ENCODE measurements at regions not wholly inside any gene's neighbourhood (a gene's known extent, or its start where the extent isn't known, plus 50 kb on each side); places are given as distances from the start of the nearest gene placed in this dataset.
A peak's percentile ranks its signal among the peaks of the same experiment; 100 is the strongest.

DNA sequence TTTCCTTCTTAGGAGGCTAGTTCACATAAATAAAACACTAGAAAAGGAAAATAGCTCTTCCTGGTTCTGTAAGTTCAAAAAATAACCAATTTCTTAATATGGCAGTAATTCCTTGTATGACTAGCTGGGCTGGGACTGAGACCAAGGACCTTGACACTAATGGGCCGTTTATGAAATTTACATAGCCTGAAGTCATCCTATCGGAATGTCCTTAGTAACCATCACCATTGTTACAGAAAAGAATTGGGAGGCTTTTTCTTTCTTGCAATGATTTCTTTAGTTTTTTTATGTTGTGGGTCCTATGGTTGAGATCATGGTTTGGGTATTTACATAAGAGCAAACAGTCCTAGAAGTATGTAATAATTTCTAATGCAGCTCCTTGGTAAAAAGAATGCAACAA lies 87.1 kb upstream of the HDAC9 start:
- no peaks in the 10 kb centered on the region for H3K36me3 ChIP-seq (ENCODE audit: control insufficient read depth in 2 of 2, extremely low read depth in 1 of 2, insufficient read depth in 2 of 2, low read length in 2 of 2)
- H4K20me1 ChIP-seq (replicated peaks; ENCODE audit: control insufficient read depth, extremely low read depth, insufficient read depth, low read length): no peaks in the 10 kb centered on the region
- no TSS peak for BruUV-seq (replicated peaks)
- peak overlapping the region; percentile 28 for H3K27ac ChIP-seq (ENCODE audit: insufficient read depth, low read depth, low read length)
- H3K9me1 ChIP-seq (replicated peaks; ENCODE audit: control insufficient read depth, extremely low read depth, insufficient read depth, low read length): no peaks in the 10 kb centered on the region
- H3K9ac ChIP-seq (replicated peaks; ENCODE audit: extremely low read depth, insufficient read depth, low read length): no peak overlapping the region
- H3K79me2 ChIP-seq (ENCODE audit: control insufficient read depth, insufficient read depth, low read length): no peaks in the 10 kb centered on the region
- TF ChIP-seq FOS (IDR thresholded peaks at IDR 0.05; ENCODE audit: borderline replicate concordance, insufficient read depth, low read length): peak; percentile 8
- no peak for TF ChIP-seq EZH2 (IDR thresholded peaks at IDR 0.05; ENCODE audit: borderline replicate concordance, low read depth, low read length, severe bottlenecking)
- no peak for TF ChIP-seq GATA2 (IDR thresholded peaks at IDR 0.05; ENCODE audit: insufficient read depth, insufficient read length, low read depth, low read length)
- TF ChIP-seq JUN (IDR thresholded peaks at IDR 0.05; ENCODE audit: borderline replicate concordance, insufficient read depth, insufficient read length, low read depth): peak; percentile 53
- TF ChIP-seq, protein P1, sequence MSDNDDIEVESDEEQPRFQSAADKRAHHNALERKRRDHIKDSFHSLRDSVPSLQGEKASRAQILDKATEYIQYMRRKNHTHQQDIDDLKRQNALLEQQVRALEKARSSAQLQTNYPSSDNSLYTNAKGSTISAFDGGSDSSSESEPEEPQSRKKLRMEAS (IDR thresholded peaks at IDR 0.05; ENCODE audit: insufficient read depth, insufficient read length): no peak
- TF ChIP-seq, protein P2, sequence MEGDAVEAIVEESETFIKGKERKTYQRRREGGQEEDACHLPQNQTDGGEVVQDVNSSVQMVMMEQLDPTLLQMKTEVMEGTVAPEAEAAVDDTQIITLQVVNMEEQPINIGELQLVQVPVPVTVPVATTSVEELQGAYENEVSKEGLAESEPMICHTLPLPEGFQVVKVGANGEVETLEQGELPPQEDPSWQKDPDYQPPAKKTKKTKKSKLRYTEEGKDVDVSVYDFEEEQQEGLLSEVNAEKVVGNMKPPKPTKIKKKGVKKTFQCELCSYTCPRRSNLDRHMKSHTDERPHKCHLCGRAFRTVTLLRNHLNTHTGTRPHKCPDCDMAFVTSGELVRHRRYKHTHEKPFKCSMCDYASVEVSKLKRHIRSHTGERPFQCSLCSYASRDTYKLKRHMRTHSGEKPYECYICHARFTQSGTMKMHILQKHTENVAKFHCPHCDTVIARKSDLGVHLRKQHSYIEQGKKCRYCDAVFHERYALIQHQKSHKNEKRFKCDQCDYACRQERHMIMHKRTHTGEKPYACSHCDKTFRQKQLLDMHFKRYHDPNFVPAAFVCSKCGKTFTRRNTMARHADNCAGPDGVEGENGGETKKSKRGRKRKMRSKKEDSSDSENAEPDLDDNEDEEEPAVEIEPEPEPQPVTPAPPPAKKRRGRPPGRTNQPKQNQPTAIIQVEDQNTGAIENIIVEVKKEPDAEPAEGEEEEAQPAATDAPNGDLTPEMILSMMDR (IDR thresholded peaks at IDR 0.05; ENCODE audit: extremely low read depth in 1 of 2, insufficient read depth in 1 of 2, low read depth in 1 of 2, low read length in 2 of 2): no peak
- TF ChIP-seq MYC (IDR thresholded peaks at IDR 0.05; ENCODE audit: low read depth, low read length): no peak
- no peak for TF ChIP-seq POLR2A (IDR thresholded peaks at IDR 0.05; ENCODE audit: low read depth, low read length)
- no peak for TF ChIP-seq POLR2AphosphoS5 (IDR thresholded peaks at IDR 0.05; ENCODE audit: insufficient read depth, low read depth, low read length)
- peak; percentile 75 for DNase-seq (ENCODE audit: low read depth, low spot score)
- intact Hi-C loops (cut with micrococcal nuclease) (loop anchor here (1.0 to 5.0 kb wide), 3 partner anchors 18 to 89 kb away; partner anchors contain the start of gene HDAC9), dilution Hi-C loops (cut with MboI; ENCODE audit: extremely low pct_ligation_motif_present, low sequenced_read_pairs) (no loop called here)
- no peak overlapping the region for H2AFZ ChIP-seq (ENCODE audit: low read depth, low read length)
- peaks cover 23% of the 10 kb centered on the region for H3K4me1 ChIP-seq (ENCODE audit: control insufficient read depth, extremely low read depth, insufficient read depth, low read length)
- no peak overlapping the region for H3K4me2 ChIP-seq (ENCODE audit: insufficient read depth, low read length)
- ChIA-PET POLR2A (no interaction called here), CTCF (interaction anchor here (0.6 to 1.6 kb wide), 5 partner anchors 20 to 163 kb away, joined by 3 to 4 read pairs (median 3); no protein-coding TSS in a partner anchor)
- H3K4me3 ChIP-seq (replicated peaks in 1 of 3; ENCODE audit: insufficient read depth in 1 of 3, low read depth in 1 of 3, low read length in 3 of 3): no peak overlapping the region
- no peaks in the 10 kb centered on the region for H3K9me3 ChIP-seq (replicated peaks; ENCODE audit: control insufficient read depth, insufficient read depth, low read length)
- FAIRE-seq: peak; percentile 80
- no peaks in the 10 kb centered on the region for H3K27me3 ChIP-seq (ENCODE audit: control insufficient read depth in 2 of 2, insufficient read depth in 2 of 2, low read length in 2 of 2)

All from endothelial cell of umbilical vein (primary cell).